B cell (primary cell): ENCODE measurements at regions not wholly inside any gene's neighbourhood (a gene's known extent, or its start where the extent isn't known, plus 50 kb on each side); places are given as distances from the start of the nearest gene placed in this dataset.

Experiments
- ATAC-seq: fragments of 200-7000 bp; cut with Tn5 transposase; one replicate; pipeline ENCODE4 v1.10.0; 2021; ENCODE audit warnings: low read depth, mild to moderate bottlenecking, moderate number of reproducible peaks, moderate library complexity
- CTCF ChIA-PET: fragments of 350-600 bp; sonication (Branson Sonifier 250); formaldehyde crosslinking; loops from one replicate; lab custom pipeline; 2021; ENCODE audit warnings: antibody characterized with exemption, inconsistent platforms; lab: Charles Lee
- POLR2A ChIA-PET: fragments of 350-600 bp; sonication (Branson Sonifier 250); formaldehyde crosslinking; loops from one replicate; lab custom pipeline; 2021; ENCODE audit warnings: antibody characterized with exemption; lab: Charles Lee
- DNase-seq: peaks from one replicate; pipeline ENCODE4 v3.0.0; 2013
- H2AFZ ChIP-seq: 2 replicates; pipeline ENCODE4 v1.6.1; 2012; ENCODE audit warnings: mild to moderate bottlenecking, low read depth, low read length; ENCODE audit not compliant: insufficient read depth, poor library complexity, severe bottlenecking
- H3K27ac ChIP-seq, 2 donors: 1 replicate in 1 of 2; 2 replicates in 1 of 2; pipeline ENCODE4 v1.5.1; 2012 to 2013; ENCODE audit warnings: low read length in 2 of 2, mild to moderate bottlenecking in 2 of 2, moderate library complexity in 1 of 2
- H3K27me3 ChIP-seq, 4 experiments: fragments of 200-600 bp in 1 of 4; sonication (generic) in 1 of 4; replicated peaks in 1 of 4; 1 replicate in 2 of 4; 2 replicates in 2 of 4; pipeline versions ENCODE4 v1.6.1 to v1.7.0; 2013 to 2016; ENCODE audit warnings: low read length in 3 of 4, mild to moderate bottlenecking in 2 of 4, mixed read lengths in 1 of 4, moderate library complexity in 1 of 4; ENCODE audit not compliant: insufficient read depth in 4 of 4, control insufficient read depth in 3 of 4; ENCODE audit errors: control extremely low read depth in 1 of 4
- H3K36me3 ChIP-seq, 2 experiments: replicated peaks in 1 of 2; 1 replicate in 1 of 2; 2 replicates in 1 of 2; pipeline versions ENCODE4 v1.6.1 to v1.7.1; 2013; ENCODE audit warnings: low read length in 1 of 2; ENCODE audit not compliant: insufficient read depth in 2 of 2, control insufficient read depth in 1 of 2; ENCODE audit errors: control extremely low read depth in 1 of 2, extremely low read depth in 1 of 2
- H3K4me1 ChIP-seq, 2 donors: fragments of 200-600 bp in 1 of 2; sonication (generic) in 1 of 2; 1 replicate in 1 of 2; 2 replicates in 1 of 2; pipeline versions ENCODE4 v1.5.1 to v1.6.1; 2013 to 2017; ENCODE audit warnings: low read length in 2 of 2; ENCODE audit not compliant: control insufficient read depth in 2 of 2, insufficient read depth in 2 of 2
- H3K4me2 ChIP-seq: replicated peaks from 2 replicates; pipeline ENCODE3; 2012; ENCODE audit warnings: mild to moderate bottlenecking, low read depth, low read length; ENCODE audit not compliant: poor library complexity, severe bottlenecking
- H3K4me3 ChIP-seq, 5 experiments: fragments of 200-600 bp in 1 of 5; sonication (generic) in 1 of 5; 1 replicate in 3 of 5; 2 replicates in 2 of 5; pipeline versions ENCODE4 v1.5.1 to v1.7.0; 2011 to 2016; ENCODE audit warnings: low read length in 4 of 5, mild to moderate bottlenecking in 4 of 5, low read depth in 2 of 5, control low read depth in 1 of 5, moderate library complexity in 1 of 5; ENCODE audit not compliant: insufficient read depth in 1 of 5; ENCODE audit errors: control extremely low read depth in 1 of 5, extremely low read depth in 1 of 5
- H3K79me2 ChIP-seq: fragments of 200-600 bp; sonication (generic); one replicate; pipeline ENCODE4 v1.6.0; 2016; ENCODE audit warnings: low read length; ENCODE audit not compliant: control insufficient read depth, insufficient read depth
- H3K9ac ChIP-seq: fragments of 200-600 bp; sonication (generic); 2 replicates; pipeline ENCODE4 v1.6.1; 2017; ENCODE audit warnings: mild to moderate bottlenecking, low read length, moderate library complexity
- H3K9me3 ChIP-seq, 3 donors: one replicate each; pipeline versions ENCODE4 v1.6.1 to v1.7.1; 2013; ENCODE audit warnings: low read length in 2 of 3; ENCODE audit not compliant: control insufficient read depth in 2 of 3, insufficient read depth in 1 of 3; ENCODE audit errors: control extremely low read depth in 1 of 3
- H4K20me1 ChIP-seq: 2 replicates; pipeline ENCODE4 v1.6.0; 2012; ENCODE audit warnings: mild to moderate bottlenecking, low read length; ENCODE audit not compliant: insufficient read depth, control insufficient read depth, poor library complexity, severe bottlenecking
- H3K27ac Mint-ChIP-seq: one replicate; pipeline ENCODE4 v1.8.0; 2021; ENCODE audit warnings: mixed read lengths
- H3K27me3 Mint-ChIP-seq: one replicate; pipeline ENCODE4 v1.8.0; 2021; ENCODE audit warnings: mixed read lengths
- H3K4me1 Mint-ChIP-seq: one replicate; pipeline ENCODE4 v1.8.0; 2021; ENCODE audit warnings: mixed read lengths
- H3K4me3 Mint-ChIP-seq: one replicate; pipeline ENCODE4 v1.8.0; 2021; ENCODE audit warnings: mixed read lengths
- H3K9me3 Mint-ChIP-seq: one replicate; pipeline ENCODE4 v1.8.0; 2022; ENCODE audit warnings: mixed read lengths; ENCODE audit not compliant: insufficient read depth
- CTCF ChIP-seq: fragments of 200-600 bp; IDR thresholded peaks from one replicate; pipeline ENCODE4 v1.8.0; 2022; ENCODE audit warnings: antibody characterized with exemption, mild to moderate bottlenecking
- EZH2 ChIP-seq: IDR thresholded peaks from 2 replicates; pipeline ENCODE4 v1.6.1; 2012; ENCODE audit warnings: borderline replicate concordance, low read depth, mild to moderate bottlenecking, moderate library complexity, low read length; ENCODE audit not compliant: insufficient read depth, poor library complexity, severe bottlenecking
- WGBS: methylation state at CpG from one replicate; pipeline ENCODE4 v1.1.5; 2013; ENCODE audit warnings: missing lambda C conversion rate; ENCODE audit not compliant: insufficient coverage; 5-methylcytosine and 5-hydroxymethylcytosine counted together
- intact Hi-C: fragments of 100-400 bp; cut with micrococcal nuclease; formaldehyde crosslinking; loops from one replicate; pipeline ENCODE4 v1.10.0; 2022

DNA sequence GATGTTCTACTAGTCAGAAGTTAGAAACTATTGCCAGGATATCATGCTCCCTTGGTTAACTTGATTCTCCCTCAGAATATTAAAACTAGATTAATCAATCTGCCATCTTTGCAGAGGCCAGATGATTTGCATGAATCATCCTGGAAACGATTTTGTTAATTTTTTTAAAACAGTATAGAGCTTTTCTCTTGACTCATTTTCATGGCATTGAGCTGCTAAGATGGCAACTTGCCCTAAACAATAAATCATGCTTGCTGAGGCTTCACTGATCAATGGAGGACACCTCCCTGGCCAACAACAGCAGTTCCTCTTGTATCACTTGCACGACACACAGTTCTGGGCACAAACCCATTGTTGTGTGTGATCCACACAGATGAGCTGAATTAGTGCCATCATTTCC is 109.1 kb downstream of the COL6A6 start:
- no peak overlapping the region for H2AFZ ChIP-seq
- no peaks in the 10 kb centered on the region for H3K79me2 ChIP-seq
- H3K36me3 ChIP-seq, result no peaks in the 10 kb centered on the region
- no peak overlapping the region for H3K4me3 ChIP-seq
- Mint-ChIP-seq H3K27ac (no peak overlapping the region), H3K9me3 (peaks cover 2% of the 10 kb centered on the region), H3K4me1 (no peaks in the 10 kb centered on the region), H3K4me3 (no peak overlapping the region), H3K27me3 (peaks cover 21% of the 10 kb centered on the region)
- no peak overlapping the region for H3K27ac ChIP-seq
- H4K20me1 ChIP-seq, result no peaks in the 10 kb centered on the region
- no peak for DNase-seq
- WGBS, result 100% methylated on average over 1 of the region's 2 CpGs
- POLR2A ChIA-PET, result no interaction called here
- ATAC-seq, result no peak
- H3K9me3 ChIP-seq, result no peaks in the 10 kb centered on the region
- no peak overlapping the region for H3K4me2 ChIP-seq
- intact Hi-C loops, result no loop called here
- TF ChIP-seq CTCF (no peak), EZH2 (no peak)
- no peak overlapping the region for H3K9ac ChIP-seq
- H3K27me3 ChIP-seq, result no peaks in the 10 kb centered on the region
- CTCF ChIA-PET, result no interaction called here
- H3K4me1 ChIP-seq, result no peaks in the 10 kb centered on the region

GRCh38 chr3:130627143-130627855 is 110.3 kb downstream of the COL6A6 start:
- DNase-seq, result no peak
- Histone ChIP-seq H3K4me2 (no peak overlapping the region), H3K9ac (no peak overlapping the region), H3K9me3 (no peaks in the 10 kb centered on the region), H3K36me3 (no peaks in the 10 kb centered on the region), H3K27me3 (no peaks in the 10 kb centered on the region), H3K27ac (no peak overlapping the region), H3K4me3 (no peak overlapping the region), H3K4me1 (no peaks in the 10 kb centered on the region), H2AFZ (no peak overlapping the region), H3K79me2 (no peaks in the 10 kb centered on the region), H4K20me1 (no peaks in the 10 kb centered on the region)
- Mint-ChIP-seq H3K27ac (no peak overlapping the region), H3K4me3 (no peak overlapping the region), H3K9me3 (peaks cover 2% of the 10 kb centered on the region), H3K27me3 (peaks cover 21% of the 10 kb centered on the region), H3K4me1 (no peaks in the 10 kb centered on the region)
- WGBS, result 87% methylated on average over 3 of the region's 4 CpGs
- no peak for ATAC-seq
- intact Hi-C loops, result no loop called here
- CTCF ChIA-PET, result no interaction called here
- TF ChIP-seq CTCF, result no peak
- no peak for TF ChIP-seq EZH2
- POLR2A ChIA-PET, result no interaction called here
